LHCN-M2 (cell line): ENCODE measurements at regions not wholly inside any gene's neighbourhood (a gene's known extent, or its start where the extent isn't known, plus 50 kb on each side); places are given as distances from the start of the nearest gene placed in this dataset.

Experiments
- DNase-seq: peaks from one replicate; pipeline ENCODE4 v3.0.0-alpha.2; 2012; ENCODE audit warnings: low read depth

- no peak for DNase-seq
Observed at GRCh38 chr6:167513778-167514177, 188.9 kb downstream of the TTLL2 start.

GRCh38 chr6:167514524-167514923 is 189.6 kb downstream of the TTLL2 start:
- no peak for DNase-seq

- DNase-seq, result no peak
Observed at GRCh38 chr6:167515873-167516507, 191.1 kb downstream of the TTLL2 start.

- no peak for DNase-seq
Observed at GRCh38 chr6:167517254-167517916, 192.5 kb downstream of the TTLL2 start.

GRCh38 chr6:167523426-167523825 is 198.5 kb downstream of the TTLL2 start:
- no peak for DNase-seq

- no peak for DNase-seq
Observed at GRCh38 chr6:167524261-167525111, 199.6 kb downstream of the TTLL2 start.

GRCh38 chr6:167525774-167526173 is 200.9 kb downstream of the TTLL2 start:
- DNase-seq, result no peak

GRCh38 chr6:167526465-167527368 is 201.8 kb downstream of the TTLL2 start:
- no peak for DNase-seq

- no peak for DNase-seq
Observed at GRCh38 chr6:167528239-167528638, 203.4 kb downstream of the TTLL2 start.

- no peak for DNase-seq
Observed at GRCh38 chr6:167528976-167529375, 204.1 kb downstream of the TTLL2 start.

GRCh38 chr6:167529444-167530335 is 204.8 kb downstream of the TTLL2 start:
- DNase-seq, result no peak

- DNase-seq, result no peak
Observed at GRCh38 chr6:167530951-167531350, 206.1 kb downstream of the TTLL2 start.

GRCh38 chr6:167532410-167533288 is 207.8 kb downstream of the TTLL2 start:
- DNase-seq, result no peak

GRCh38 chr6:167533851-167534250 is 209.0 kb downstream of the TTLL2 start:
- no peak for DNase-seq

- DNase-seq, result no peak
Observed at GRCh38 chr6:167537816-167538215, 212.9 kb downstream of the TTLL2 start.

GRCh38 chr6:167538746-167539145 is 213.9 kb downstream of the TTLL2 start:
- no peak for DNase-seq

- DNase-seq, result no peak
Observed at GRCh38 chr6:167540796-167541195, 215.9 kb downstream of the TTLL2 start.

GRCh38 chr6:167541544-167541943 is 216.7 kb downstream of the TTLL2 start:
- DNase-seq, result no peak
